Left lung (tissue), 4 donors: ENCODE measurements at regions not wholly inside any gene's neighbourhood (a gene's known extent, or its start where the extent isn't known, plus 50 kb on each side); places are given as distances from the start of the nearest gene placed in this dataset.
A peak's percentile ranks its signal among the peaks of the same experiment; 100 is the strongest.
"Not testable (repeated sequence)": the region's sequence is repeated elsewhere in the genome, so short reads cannot be mapped to it uniquely, and the experiment has no call there.

Experiments
- ATAC-seq: fragments of 200-7000 bp; cut with Tn5 transposase; one replicate; pipeline ENCODE4 v1.9.1; 2020; ENCODE audit warnings: moderate library complexity
- DNase-seq, 4 donors: peaks; one replicate each; pipeline ENCODE4 v3.0.0-alpha.2; 2013 to 2020
- H3K27ac ChIP-seq, 2 donors: fragments of 200-600 bp; sonication (generic) in 1 of 2; one replicate each; pipeline versions ENCODE4 v1.5.0 to v1.8.0; 2020 to 2021
- H3K27me3 ChIP-seq, 2 donors: fragments of 200-600 bp; sonication (generic) in 1 of 2; one replicate each; pipeline versions ENCODE4 v1.5.0 to v1.8.0; 2020 to 2021
- H3K36me3 ChIP-seq, 2 donors: fragments of 200-600 bp; sonication (generic) in 1 of 2; one replicate each; pipeline versions ENCODE4 v1.5.0 to v1.8.0; 2020 to 2021
- H3K4me1 ChIP-seq, 2 donors: fragments of 200-600 bp; one replicate each; pipeline ENCODE4 v1.8.0; 2021
- H3K4me3 ChIP-seq, 2 donors: fragments of 200-600 bp; sonication (generic) in 1 of 2; one replicate each; pipeline versions ENCODE4 v1.5.0 to v1.8.0; 2020 to 2021; ENCODE audit warnings: mild to moderate bottlenecking in 1 of 2
- H3K9me3 ChIP-seq, 2 donors: fragments of 200-600 bp; sonication (generic) in 1 of 2; one replicate each; pipeline versions ENCODE4 v1.5.0 to v1.8.0; 2020 to 2021
- intact Hi-C, 2 donors: fragments of 100-400 bp; cut with DNase I; formaldehyde crosslinking; loops; one replicate each; pipeline versions ENCODE4 v1.11.2 to v1.14.2; 2022
- donor health status: DM: no; HTN: yes; CAD: no.
- donor health status: DM: no; HTN: no; CAD: no.

DNA sequence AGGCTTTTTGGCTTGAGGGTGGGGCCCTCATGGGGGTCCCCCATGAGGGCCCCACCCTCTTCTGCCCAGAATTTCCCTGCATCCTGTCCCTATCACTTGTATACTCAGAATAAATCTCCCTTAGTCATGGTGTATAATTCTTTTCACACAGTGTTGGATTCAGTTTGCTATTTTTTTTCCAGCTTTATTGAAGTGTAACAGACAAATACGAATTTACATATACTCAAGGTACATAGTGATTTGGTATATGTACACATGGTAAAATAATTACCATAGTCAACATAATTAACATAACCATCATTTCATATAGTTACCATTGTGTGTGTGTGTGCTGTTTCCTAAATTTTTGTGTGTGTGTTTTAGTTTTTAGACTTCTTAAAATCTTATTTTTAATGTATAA lies 289.4 kb downstream of the CNTNAP3B start:
- DNase-seq, H3K4me3 ChIP-seq, H3K36me3 ChIP-seq, ATAC-seq, H3K27me3 ChIP-seq, intact Hi-C loops, H3K9me3 ChIP-seq, H3K27ac ChIP-seq, H3K4me1 ChIP-seq: not testable (repeated sequence)

DNA sequence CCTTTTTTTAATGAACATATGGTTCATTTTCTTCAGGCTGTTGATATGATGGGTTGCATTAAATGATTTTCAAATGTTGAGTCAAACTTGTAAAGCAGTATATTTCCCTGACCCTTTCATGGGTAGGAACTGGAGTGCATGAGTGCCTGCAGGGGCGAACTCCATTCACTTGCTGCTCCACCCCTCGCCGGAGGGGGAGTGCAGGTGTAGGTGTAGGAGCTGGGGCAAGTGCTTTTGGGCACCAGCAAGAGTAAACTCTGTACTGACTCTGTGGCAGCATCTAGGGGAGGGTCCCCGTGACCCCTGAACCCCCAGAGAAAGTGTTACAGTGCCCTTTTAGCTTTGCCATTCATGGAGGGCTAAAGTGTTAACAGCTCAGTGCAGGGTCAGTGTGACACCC lies 290.3 kb downstream of the CNTNAP3B start:
- ATAC-seq, H3K27ac ChIP-seq, H3K9me3 ChIP-seq, DNase-seq, intact Hi-C loops, H3K27me3 ChIP-seq, H3K4me1 ChIP-seq, H3K4me3 ChIP-seq, H3K36me3 ChIP-seq: not testable (repeated sequence)

DNA sequence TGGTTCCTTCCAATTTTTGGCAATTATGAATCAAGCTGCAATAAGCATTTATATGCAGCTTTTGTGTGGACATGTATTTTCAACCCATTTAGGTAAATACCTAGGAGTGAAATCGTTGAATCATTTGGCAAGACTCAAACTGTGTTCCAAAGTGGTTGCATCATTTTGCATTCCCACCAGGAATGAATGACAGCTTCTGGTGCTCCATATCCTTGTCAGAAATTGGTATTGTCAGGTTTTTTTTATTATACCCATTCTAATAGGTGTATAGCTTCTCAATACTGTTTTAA lies 290.7 kb downstream of the CNTNAP3B start:
- H3K4me3 ChIP-seq, intact Hi-C loops, H3K36me3 ChIP-seq, DNase-seq, H3K4me1 ChIP-seq, H3K27ac ChIP-seq, H3K9me3 ChIP-seq, H3K27me3 ChIP-seq, ATAC-seq: not testable (repeated sequence)

DNA sequence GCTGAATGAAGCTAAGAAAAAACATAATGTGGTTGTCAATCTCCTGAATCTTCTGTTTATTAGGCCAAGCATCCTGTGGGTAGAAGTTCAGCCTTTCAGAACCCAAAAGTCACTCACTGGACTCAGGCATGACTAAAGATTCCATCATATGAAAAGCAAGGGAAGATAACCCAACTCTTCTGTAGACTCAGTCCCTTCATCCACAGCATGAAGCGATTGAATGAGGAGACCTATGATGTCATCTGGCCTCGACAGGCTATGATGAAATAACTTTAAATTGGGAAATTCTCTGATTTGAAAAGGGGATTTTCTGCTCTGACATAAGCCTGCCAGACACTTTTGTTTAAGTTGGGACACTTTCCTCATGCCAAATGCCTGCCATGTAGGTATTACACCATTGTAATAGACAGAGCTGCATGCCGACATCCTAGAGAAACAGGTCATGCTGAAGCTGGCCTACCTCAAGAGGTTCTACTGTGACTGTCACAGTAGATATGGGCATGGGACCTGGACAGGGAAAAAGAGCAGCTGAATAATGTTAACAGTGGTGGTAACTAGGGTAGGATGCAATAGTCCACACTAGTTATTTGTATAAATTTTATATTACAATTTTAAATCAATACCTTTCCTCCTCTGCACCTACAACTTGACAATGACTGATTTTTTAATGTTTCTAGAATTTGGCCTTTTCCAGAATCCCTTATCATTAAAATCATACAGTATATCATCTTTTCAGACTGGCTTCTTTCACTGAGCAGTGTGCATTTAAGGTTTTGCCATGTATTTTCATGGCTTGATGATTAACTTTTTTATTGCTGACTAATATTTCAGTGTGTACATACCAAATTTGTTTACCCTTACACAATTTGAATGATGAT lies 291.3 kb downstream of the CNTNAP3B start:
- H3K27me3 ChIP-seq, DNase-seq, H3K4me1 ChIP-seq, H3K27ac ChIP-seq, H3K36me3 ChIP-seq, intact Hi-C loops, H3K4me3 ChIP-seq, H3K9me3 ChIP-seq, ATAC-seq: not testable (repeated sequence)

DNA sequence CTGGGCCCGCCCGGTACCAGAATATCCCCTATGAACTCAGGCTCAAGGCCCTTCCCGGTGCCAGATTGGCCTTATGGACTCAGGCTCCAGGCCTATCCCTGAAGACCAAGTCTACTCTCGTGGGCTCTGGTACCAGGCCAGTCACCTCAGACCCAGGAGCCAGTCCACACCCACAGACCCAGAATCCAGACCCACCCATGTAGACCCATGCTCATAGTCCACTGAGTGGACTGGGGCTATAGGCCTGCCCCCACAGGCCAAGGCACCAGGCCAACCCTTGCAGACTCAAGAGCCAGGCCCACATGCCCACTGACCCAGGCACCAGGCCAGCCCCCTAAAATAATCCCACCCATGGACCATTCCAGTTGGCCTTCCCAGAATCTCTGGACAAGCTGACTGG lies 296.1 kb downstream of the CNTNAP3B start:
- H3K4me1 ChIP-seq, H3K36me3 ChIP-seq, intact Hi-C loops, H3K9me3 ChIP-seq, ATAC-seq, H3K4me3 ChIP-seq, H3K27me3 ChIP-seq, H3K27ac ChIP-seq, DNase-seq: not testable (repeated sequence)

DNA sequence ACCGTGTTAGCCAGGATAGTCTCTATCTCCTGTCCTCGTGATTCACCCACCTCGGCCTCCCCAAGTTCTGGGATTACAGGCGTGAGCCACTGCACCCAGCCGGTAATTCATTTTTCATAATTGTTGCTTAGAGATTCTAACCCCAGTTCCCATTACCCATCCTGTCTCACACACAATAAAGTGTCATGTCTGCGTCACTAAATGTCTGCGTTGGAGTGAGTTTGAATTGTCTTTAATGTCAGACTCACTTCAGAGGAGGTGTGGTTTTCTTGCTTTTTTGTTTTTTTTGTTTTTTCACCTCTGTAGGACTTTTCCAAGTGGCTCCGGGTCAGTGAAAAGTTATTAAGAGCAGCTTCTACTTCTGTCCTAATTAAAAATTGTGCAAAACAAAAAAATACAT lies 304.5 kb downstream of the CNTNAP3B start:
- not testable (repeated sequence) for H3K4me1 ChIP-seq

DNA sequence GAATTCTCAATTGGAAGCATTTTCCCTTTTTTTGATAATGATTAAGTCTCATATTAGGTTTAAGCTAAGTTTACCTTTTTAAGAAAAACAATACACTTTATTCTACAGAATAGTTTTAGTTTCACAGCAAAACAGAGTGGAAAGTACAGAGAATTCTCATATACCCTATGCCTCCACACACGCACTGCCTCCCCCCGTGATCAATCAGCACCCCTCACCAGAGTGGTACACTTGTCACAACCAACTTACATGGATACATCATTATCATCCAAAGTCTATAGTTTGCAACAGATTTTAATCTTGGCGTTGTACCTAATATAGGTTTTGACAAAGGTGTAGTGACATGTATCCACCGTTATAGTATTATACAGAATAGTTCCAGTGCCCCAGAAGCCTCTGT lies 326.5 kb downstream of the CNTNAP3B start:
- intact Hi-C loops, H3K4me1 ChIP-seq, H3K27ac ChIP-seq, H3K36me3 ChIP-seq, ATAC-seq, H3K9me3 ChIP-seq, H3K27me3 ChIP-seq, H3K4me3 ChIP-seq: not testable (repeated sequence)
- DNase-seq: peak in 1 of 4 donors; percentile 21

More for the DNA sequence above, 304.5 kb downstream of the CNTNAP3B start:
- H3K27ac ChIP-seq, H3K36me3 ChIP-seq, H3K4me3 ChIP-seq, ATAC-seq, H3K9me3 ChIP-seq, intact Hi-C loops, DNase-seq, H3K27me3 ChIP-seq: not testable (repeated sequence)

DNA sequence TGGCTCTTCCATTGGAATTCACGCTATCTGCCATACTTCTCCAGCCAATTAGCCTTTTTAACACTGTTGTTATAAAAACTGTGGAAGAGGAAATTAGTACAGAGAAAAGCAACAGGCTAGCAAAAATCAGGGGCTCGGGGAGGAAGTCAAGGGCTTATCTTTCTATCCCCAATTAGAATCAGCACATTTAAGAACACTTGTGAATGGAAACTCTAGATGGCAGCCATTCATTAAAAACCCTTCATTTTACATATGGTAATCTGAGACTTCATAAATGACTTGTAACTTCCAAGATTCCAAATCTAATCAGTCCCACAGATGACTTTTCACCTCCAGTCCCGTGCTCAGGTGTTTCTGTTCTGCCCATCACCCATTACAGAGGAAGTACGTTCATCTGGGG lies 330.5 kb downstream of the CNTNAP3B start:
- H3K9me3 ChIP-seq, H3K27ac ChIP-seq, H3K4me1 ChIP-seq, H3K27me3 ChIP-seq, ATAC-seq, H3K36me3 ChIP-seq, intact Hi-C loops, H3K4me3 ChIP-seq, DNase-seq: not testable (repeated sequence)

DNA sequence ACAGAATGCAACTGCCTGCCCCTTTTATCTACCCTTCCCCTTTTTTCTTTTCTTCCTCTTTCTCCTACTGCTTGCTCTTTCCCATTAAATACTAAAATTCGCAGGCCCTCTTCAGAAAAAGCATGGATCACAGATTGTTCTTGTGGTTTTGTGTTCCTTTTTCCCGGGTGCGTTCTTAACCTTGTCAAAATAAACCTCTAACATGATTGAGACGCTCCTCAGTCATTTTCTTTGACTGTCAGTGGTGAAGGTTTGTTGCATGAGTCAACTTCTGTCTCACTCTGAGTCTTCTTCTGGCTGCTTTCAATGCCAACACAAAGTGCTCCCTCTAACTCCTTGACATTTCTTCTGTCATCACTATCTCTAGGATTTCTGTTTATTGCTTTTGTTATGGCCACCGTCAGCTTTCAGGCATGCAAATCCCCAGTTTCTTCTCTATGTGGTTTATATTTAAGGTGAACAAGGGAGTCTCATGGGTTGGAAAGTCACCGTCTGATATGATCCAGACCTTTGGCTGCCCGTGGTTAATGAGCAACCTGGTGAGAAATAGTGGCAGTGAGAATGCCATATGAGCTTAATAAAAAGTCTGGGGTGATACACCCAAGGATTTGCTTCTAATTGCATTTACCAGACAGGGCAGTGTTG lies 338.4 kb downstream of the CNTNAP3B start:
- ATAC-seq, DNase-seq, H3K4me3 ChIP-seq, H3K9me3 ChIP-seq, H3K4me1 ChIP-seq, intact Hi-C loops, H3K27me3 ChIP-seq, H3K36me3 ChIP-seq: not testable (repeated sequence)
- peak overlapping the region in 1 of 2 donors; percentile 69 for H3K27ac ChIP-seq

DNA sequence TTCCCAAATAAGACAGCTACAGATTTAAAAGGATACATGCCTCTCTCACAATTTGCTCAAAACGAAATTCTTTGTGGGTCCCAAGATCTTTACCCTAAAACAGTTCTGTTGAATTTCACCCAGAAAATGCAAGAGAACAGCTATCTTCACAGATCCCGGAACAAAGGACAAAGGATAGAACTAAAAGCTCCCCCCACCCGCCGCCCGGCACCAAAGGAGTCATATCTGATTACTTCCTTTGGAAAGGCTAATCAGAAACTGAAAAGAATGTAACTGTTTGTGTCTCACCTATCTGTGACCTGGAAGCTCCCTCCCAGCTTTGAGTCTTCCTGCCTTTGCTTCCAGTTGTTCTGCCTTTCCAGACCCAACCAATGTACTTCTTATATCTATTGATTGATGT lies 339.2 kb downstream of the CNTNAP3B start:
- H3K27me3 ChIP-seq, H3K27ac ChIP-seq, ATAC-seq, H3K36me3 ChIP-seq, intact Hi-C loops, H3K4me3 ChIP-seq, H3K4me1 ChIP-seq, H3K9me3 ChIP-seq: not testable (repeated sequence)
- DNase-seq: peak in 1 of 4 donors; percentile 53

DNA sequence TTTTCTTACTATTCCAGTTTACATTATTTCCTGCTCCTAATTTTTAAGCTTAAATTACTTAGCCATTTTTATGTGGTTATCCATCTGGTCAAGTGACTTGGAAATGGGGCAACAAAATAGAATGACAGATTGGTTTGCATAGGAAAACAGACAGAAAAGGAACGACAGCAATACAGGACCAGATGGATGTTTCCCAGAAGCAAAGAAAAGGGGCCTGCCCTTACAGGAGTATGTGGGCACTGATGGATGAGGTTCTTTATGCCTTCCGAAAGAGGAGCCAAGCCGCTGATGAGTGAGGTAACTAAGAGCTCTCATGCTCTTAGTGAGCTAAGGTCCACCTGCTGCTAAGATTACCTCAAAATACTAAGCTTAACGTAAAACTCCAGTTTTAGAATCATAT lies 339.8 kb downstream of the CNTNAP3B start:
- ATAC-seq: not testable (repeated sequence)

DNA sequence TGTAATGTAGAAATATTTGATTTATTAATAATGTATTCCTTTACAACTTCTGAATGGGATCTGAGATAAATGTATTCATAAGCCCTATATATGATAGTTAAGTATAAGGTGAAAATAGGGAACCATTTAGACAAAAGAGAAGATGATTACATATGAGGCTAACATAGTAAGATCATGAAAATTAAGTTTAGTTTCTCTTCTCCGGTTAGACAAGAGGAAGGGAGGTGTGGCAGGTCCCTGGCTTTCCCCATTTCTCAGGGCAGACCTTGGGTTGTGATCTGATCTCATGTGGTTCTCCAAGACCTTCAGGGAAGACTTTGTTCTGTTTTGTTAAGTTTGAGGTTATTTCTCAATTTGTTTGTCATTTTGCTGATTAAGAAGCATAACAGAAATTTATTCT lies 341.3 kb downstream of the CNTNAP3B start:
- H3K36me3 ChIP-seq, H3K4me3 ChIP-seq, H3K27me3 ChIP-seq, DNase-seq, H3K27ac ChIP-seq, intact Hi-C loops, H3K9me3 ChIP-seq, ATAC-seq, H3K4me1 ChIP-seq: not testable (repeated sequence)

More for the DNA sequence above, 339.8 kb downstream of the CNTNAP3B start:
- H3K27ac ChIP-seq, H3K9me3 ChIP-seq, H3K4me3 ChIP-seq, intact Hi-C loops, H3K4me1 ChIP-seq, H3K36me3 ChIP-seq, H3K27me3 ChIP-seq, DNase-seq: not testable (repeated sequence)

DNA sequence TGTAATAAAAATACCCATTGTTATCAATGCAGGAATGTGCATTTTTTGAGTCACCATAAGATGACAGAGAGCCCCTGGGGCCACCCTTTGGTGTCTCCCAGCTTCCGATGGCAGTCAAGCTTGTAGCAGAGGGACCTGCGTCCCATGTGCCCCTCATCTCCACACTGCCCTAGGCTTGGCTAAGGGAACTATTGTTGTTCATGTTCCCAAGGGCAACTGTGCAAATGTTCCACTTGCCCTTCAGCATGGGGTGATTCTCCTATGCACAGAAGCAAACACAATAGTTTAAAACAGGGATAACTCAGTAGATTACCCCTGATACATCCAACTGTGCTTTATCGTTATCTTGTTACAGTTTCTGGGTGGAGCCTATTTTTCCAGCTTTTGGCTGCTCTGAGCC lies 342.0 kb downstream of the CNTNAP3B start:
- H3K4me1 ChIP-seq, H3K27ac ChIP-seq, H3K4me3 ChIP-seq, H3K9me3 ChIP-seq, DNase-seq, intact Hi-C loops, H3K27me3 ChIP-seq, ATAC-seq, H3K36me3 ChIP-seq: not testable (repeated sequence)

DNA sequence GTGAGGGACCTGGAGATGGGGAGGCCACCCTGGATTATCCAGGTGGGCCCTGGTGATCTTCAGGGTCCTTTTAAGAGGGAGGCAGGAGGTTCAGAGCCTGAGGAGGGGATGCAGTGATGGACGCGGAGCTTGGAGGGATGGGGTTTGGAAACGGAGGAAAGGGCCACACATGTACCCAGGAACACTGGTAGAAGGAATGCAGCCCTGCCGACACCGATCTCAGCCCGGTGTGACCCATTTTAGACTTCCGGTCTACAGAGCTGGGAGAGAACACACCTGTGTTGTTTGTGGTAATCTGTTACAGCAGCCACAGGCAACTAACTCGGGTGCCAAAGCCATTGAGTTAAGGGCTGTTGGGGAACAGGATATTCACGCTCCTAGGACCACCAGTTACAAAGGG lies 345.2 kb downstream of the CNTNAP3B start:
- H3K27me3 ChIP-seq, ATAC-seq, H3K36me3 ChIP-seq, H3K27ac ChIP-seq, H3K4me3 ChIP-seq, H3K4me1 ChIP-seq, H3K9me3 ChIP-seq, intact Hi-C loops: not testable (repeated sequence)
- peak in 1 of 4 donors; percentile 41 for DNase-seq
